HFFc6 (cell line): ENCODE measurements at regions not wholly inside any gene's neighbourhood (a gene's known extent, or its start where the extent isn't known, plus 50 kb on each side); places are given as distances from the start of the nearest gene placed in this dataset.
"Not testable (repeated sequence)": the region's sequence is repeated elsewhere in the genome, so short reads cannot be mapped to it uniquely, and the experiment has no call there.

Source experiments
- DNase-seq: peaks from one replicate; pipeline ENCODE4 v3.0.0-alpha.2; 2018
- H3K27ac Mint-ChIP-seq: 2 replicates; pipeline ENCODE4 v1.8.0; 2020; ENCODE audit warnings: mild to moderate bottlenecking, mixed read lengths
- H3K27me3 Mint-ChIP-seq: 2 replicates; pipeline ENCODE4 v1.8.0; 2021; ENCODE audit warnings: mild to moderate bottlenecking, moderate library complexity, mixed read lengths; ENCODE audit not compliant: insufficient read depth
- H3K36me3 Mint-ChIP-seq: 2 replicates; pipeline ENCODE4 v1.8.0; 2021; ENCODE audit warnings: low read depth, mixed read lengths
- H3K4me1 Mint-ChIP-seq: 2 replicates; pipeline ENCODE4 v1.8.0; 2020; ENCODE audit warnings: low read depth, mixed read lengths
- H3K4me3 Mint-ChIP-seq: 2 replicates; pipeline ENCODE4 v1.8.0; 2020; ENCODE audit warnings: mild to moderate bottlenecking, moderate library complexity, mixed read lengths
- H3K9me3 Mint-ChIP-seq: 2 replicates; pipeline ENCODE4 v1.8.0; 2020; ENCODE audit warnings: mild to moderate bottlenecking, mixed read lengths
- TF ChIP-seq, protein P1 (sequence below): fragments of 200-600 bp; sonication (generic); IDR thresholded peaks from 2 replicates; pipeline ENCODE4 v1.5.0; 2021; ENCODE audit warnings: antibody characterized with exemption, mild to moderate bottlenecking

- Mint-ChIP-seq H3K36me3 (no peaks in the 10 kb centered on the region), H3K4me1 (no peaks in the 10 kb centered on the region), H3K27ac (no peak overlapping the region), H3K27me3 (no peaks in the 10 kb centered on the region), H3K4me3 (no peak overlapping the region), H3K9me3 (peaks cover 33% of the 10 kb centered on the region)
- TF ChIP-seq, protein P1, sequence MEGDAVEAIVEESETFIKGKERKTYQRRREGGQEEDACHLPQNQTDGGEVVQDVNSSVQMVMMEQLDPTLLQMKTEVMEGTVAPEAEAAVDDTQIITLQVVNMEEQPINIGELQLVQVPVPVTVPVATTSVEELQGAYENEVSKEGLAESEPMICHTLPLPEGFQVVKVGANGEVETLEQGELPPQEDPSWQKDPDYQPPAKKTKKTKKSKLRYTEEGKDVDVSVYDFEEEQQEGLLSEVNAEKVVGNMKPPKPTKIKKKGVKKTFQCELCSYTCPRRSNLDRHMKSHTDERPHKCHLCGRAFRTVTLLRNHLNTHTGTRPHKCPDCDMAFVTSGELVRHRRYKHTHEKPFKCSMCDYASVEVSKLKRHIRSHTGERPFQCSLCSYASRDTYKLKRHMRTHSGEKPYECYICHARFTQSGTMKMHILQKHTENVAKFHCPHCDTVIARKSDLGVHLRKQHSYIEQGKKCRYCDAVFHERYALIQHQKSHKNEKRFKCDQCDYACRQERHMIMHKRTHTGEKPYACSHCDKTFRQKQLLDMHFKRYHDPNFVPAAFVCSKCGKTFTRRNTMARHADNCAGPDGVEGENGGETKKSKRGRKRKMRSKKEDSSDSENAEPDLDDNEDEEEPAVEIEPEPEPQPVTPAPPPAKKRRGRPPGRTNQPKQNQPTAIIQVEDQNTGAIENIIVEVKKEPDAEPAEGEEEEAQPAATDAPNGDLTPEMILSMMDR, result no peak
- no peak for DNase-seq
Measured at GRCh38 chr17:70519300-70519699, 350.0 kb downstream of the KCNJ2 start.

DNA sequence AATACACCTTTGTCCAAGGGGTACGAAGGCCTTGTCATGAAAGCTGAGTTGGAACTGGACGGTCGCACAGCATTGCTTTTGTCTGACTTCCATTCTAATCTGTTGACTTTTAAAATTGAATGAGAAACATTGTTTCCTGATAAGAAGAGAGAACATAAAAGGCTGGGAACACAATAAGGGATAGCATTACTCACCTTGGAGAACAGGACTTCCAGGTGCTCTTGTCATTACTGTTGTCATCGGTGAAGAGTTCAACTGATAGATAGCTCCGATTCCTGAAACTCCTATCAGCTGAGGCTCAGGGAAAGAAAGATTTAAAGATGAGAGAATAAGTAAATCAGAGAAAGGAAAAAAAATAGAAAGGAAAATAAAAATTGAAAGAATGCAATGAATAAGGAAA is 351.1 kb downstream of the KCNJ2 start:
- no peaks in the 10 kb centered on the region for H3K27me3 Mint-ChIP-seq
- H3K4me1 Mint-ChIP-seq, result no peaks in the 10 kb centered on the region
- peaks cover 44% of the 10 kb centered on the region for H3K9me3 Mint-ChIP-seq
- H3K36me3 Mint-ChIP-seq, result no peaks in the 10 kb centered on the region
- H3K4me3 Mint-ChIP-seq, result no peak overlapping the region
- DNase-seq, result no peak
- H3K27ac Mint-ChIP-seq, result no peak overlapping the region
- TF ChIP-seq, protein P1, result no peak

DNA sequence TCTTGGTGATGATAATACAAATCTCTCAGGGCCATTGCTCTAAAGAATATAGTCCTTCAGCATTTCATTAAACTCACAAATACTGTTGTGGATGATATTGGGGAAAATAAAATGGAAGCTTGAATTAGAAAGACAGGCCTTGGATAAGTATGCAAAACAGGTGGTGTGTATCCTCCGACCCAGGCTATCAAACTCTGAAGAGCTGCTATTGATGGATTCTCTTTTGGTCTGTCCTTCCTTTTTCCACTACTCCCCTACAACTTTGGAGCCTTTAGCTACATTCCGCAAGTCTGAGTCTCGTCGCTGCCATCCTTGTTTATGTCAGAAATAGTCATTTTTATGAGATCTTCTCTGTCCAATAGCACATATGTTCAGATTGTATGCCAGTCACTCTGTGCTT is 351.6 kb downstream of the KCNJ2 start:
- no peak overlapping the region for H3K27ac Mint-ChIP-seq
- no peak overlapping the region for H3K4me3 Mint-ChIP-seq
- H3K4me1 Mint-ChIP-seq, result no peaks in the 10 kb centered on the region
- H3K9me3 Mint-ChIP-seq, result peaks cover 50% of the 10 kb centered on the region
- no peaks in the 10 kb centered on the region; the same call in 1 of the 2 replicates for H3K27me3 Mint-ChIP-seq
- no peaks in the 10 kb centered on the region for H3K36me3 Mint-ChIP-seq
- TF ChIP-seq, protein P1, result no peak
- DNase-seq, result no peak

- TF ChIP-seq, protein P1, result no peak
- no peak for DNase-seq
- H3K36me3 Mint-ChIP-seq, result no peaks in the 10 kb centered on the region
- no peaks in the 10 kb centered on the region; the same call in 1 of the 2 replicates for H3K27me3 Mint-ChIP-seq
- peaks cover 48% of the 10 kb centered on the region for H3K9me3 Mint-ChIP-seq
- H3K27ac Mint-ChIP-seq, result no peak overlapping the region
- H3K4me1 Mint-ChIP-seq, result no peaks in the 10 kb centered on the region
- H3K4me3 Mint-ChIP-seq, result no peak overlapping the region
Measured at GRCh38 chr17:70521821-70522256, 352.5 kb downstream of the KCNJ2 start.

DNA sequence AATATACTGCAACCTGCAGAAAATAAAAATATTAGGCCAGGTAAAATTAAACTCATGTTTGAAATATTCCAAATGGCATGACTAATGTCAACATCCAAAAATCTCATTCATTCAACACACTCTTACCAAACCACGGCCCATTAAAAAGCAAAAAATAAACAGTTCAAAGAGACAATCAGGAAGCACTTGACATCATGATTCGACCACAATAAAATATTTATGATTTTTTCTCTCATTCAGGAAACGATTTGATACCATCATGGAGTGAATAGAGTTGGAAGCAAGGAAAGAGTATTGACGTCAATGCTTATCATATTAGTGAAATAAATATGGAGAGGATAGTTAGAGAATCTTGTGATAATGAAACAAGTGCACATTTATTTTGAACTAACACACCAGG is 354.1 kb downstream of the KCNJ2 start:
- TF ChIP-seq, protein P1, result no peak
- peaks cover 48% of the 10 kb centered on the region for H3K9me3 Mint-ChIP-seq
- no peaks in the 10 kb centered on the region for H3K4me1 Mint-ChIP-seq
- H3K36me3 Mint-ChIP-seq, result no peaks in the 10 kb centered on the region; the same call in 1 of the 2 replicates
- DNase-seq, result no peak
- H3K4me3 Mint-ChIP-seq, result no peak overlapping the region
- H3K27me3 Mint-ChIP-seq, result no peaks in the 10 kb centered on the region; the same call in 1 of the 2 replicates
- no peak overlapping the region for H3K27ac Mint-ChIP-seq

DNA sequence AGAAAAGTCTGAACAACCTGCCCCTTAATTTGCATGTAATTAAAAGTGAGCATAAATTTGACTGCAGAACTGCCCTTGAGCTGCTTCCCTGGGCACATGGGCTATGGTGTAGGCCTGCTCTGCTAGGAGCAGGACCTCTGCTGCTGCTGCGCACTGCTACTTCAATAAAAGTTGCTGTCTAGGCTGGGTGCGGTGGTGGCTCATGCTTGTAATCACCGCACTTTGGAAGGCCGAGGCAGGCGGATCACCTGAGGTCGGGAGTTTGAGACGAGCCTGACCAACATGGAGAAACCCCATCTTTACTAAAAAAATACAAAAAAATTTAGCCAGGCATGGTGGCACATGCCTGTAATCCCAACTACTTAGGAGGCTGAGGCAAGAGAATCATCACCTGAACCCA is 355.7 kb downstream of the KCNJ2 start:
- not testable (repeated sequence) for H3K27ac Mint-ChIP-seq, H3K4me1 Mint-ChIP-seq, DNase-seq, H3K27me3 Mint-ChIP-seq, H3K36me3 Mint-ChIP-seq, H3K4me3 Mint-ChIP-seq
- peaks cover 53% of the 10 kb centered on the region for H3K9me3 Mint-ChIP-seq
